CD14-positive monocyte (primary cell): ENCODE measurements at regions not wholly inside any gene's neighbourhood (a gene's known extent, or its start where the extent isn't known, plus 50 kb on each side); places are given as distances from the start of the nearest gene placed in this dataset.

ENCODE experiments used
- DNase-seq, 3 donors: peaks; one replicate each; pipeline ENCODE4 v3.0.0-alpha.2; 2011 to 2022
- H2AFZ ChIP-seq: 2 replicates; pipeline ENCODE4 v1.6.0; 2012; ENCODE audit warnings: mild to moderate bottlenecking, low read depth, low read length, inconsistent platforms; ENCODE audit not compliant: insufficient read depth, poor library complexity, severe bottlenecking
- H3K27ac ChIP-seq, 2 donors: 1 replicate in 1 of 2; 2 replicates in 1 of 2; pipeline ENCODE4 v1.5.1; 2012 to 2013; ENCODE audit warnings: low read length in 2 of 2, control low read depth in 1 of 2, inconsistent platforms in 1 of 2, low read depth in 1 of 2, mild to moderate bottlenecking in 1 of 2
- H3K27me3 ChIP-seq, 2 donors: one replicate each; pipeline versions ENCODE4 v1.6.0 to v1.6.1; 2011 to 2013; ENCODE audit warnings: low read length in 2 of 2; ENCODE audit not compliant: control insufficient read depth in 2 of 2, insufficient read depth in 2 of 2
- H3K36me3 ChIP-seq, 2 donors: replicated peaks in 1 of 2; 1 replicate in 1 of 2; 2 replicates in 1 of 2; pipeline versions ENCODE4 v1.5.1 to v1.6.1; 2012 to 2013; ENCODE audit warnings: low read length in 2 of 2, control low read depth in 1 of 2, inconsistent platforms in 1 of 2, mild to moderate bottlenecking in 1 of 2; ENCODE audit not compliant: insufficient read depth in 2 of 2, control insufficient read depth in 1 of 2
- H3K4me1 ChIP-seq, 2 donors: 1 replicate in 1 of 2; 2 replicates in 1 of 2; pipeline versions ENCODE4 v1.5.1 to v1.6.1; 2012 to 2013; ENCODE audit warnings: low read length in 2 of 2, control low read depth in 1 of 2, inconsistent platforms in 1 of 2, mild to moderate bottlenecking in 1 of 2, moderate library complexity in 1 of 2; ENCODE audit not compliant: insufficient read depth in 2 of 2, control insufficient read depth in 1 of 2
- H3K4me2 ChIP-seq: replicated peaks from 2 replicates; pipeline ENCODE3; 2012; ENCODE audit warnings: low read length, moderate library complexity, mild to moderate bottlenecking; ENCODE audit not compliant: poor library complexity, severe bottlenecking; ENCODE audit errors: extremely low read depth
- H3K4me3 ChIP-seq, 3 experiments: fragments of 200-600 bp in 1 of 3; sonication (generic) in 1 of 3; replicated peaks in 1 of 3; 1 replicate in 2 of 3; 2 replicates in 1 of 3; pipeline ENCODE4 v1.5.1; 2011 to 2013; ENCODE audit warnings: low read length in 3 of 3, mild to moderate bottlenecking in 3 of 3, control low read depth in 2 of 3, low read depth in 2 of 3, inconsistent platforms in 1 of 3, moderate library complexity in 1 of 3
- H3K79me2 ChIP-seq: 2 replicates; pipeline ENCODE4 v1.6.0; 2012; ENCODE audit warnings: mild to moderate bottlenecking, control low read depth, inconsistent platforms, low read length, moderate library complexity; ENCODE audit not compliant: insufficient read depth
- H3K9ac ChIP-seq: 2 replicates; pipeline ENCODE4 v1.6.0; 2017; ENCODE audit warnings: low read length, mild to moderate bottlenecking; ENCODE audit not compliant: insufficient read depth, poor library complexity, severe bottlenecking
- H3K9me3 ChIP-seq, 2 donors: replicated peaks in 1 of 2; 1 replicate in 1 of 2; 2 replicates in 1 of 2; pipeline versions ENCODE4 v1.5.1 to v1.6.1; 2012 to 2013; ENCODE audit warnings: low read length in 2 of 2, control low read depth in 1 of 2; ENCODE audit not compliant: control insufficient read depth in 1 of 2, insufficient read depth in 1 of 2
- H4K20me1 ChIP-seq: 2 replicates; pipeline ENCODE4 v1.6.0; 2012; ENCODE audit warnings: mild to moderate bottlenecking, low read length, control low read depth, moderate library complexity; ENCODE audit not compliant: insufficient read depth
- H3K27ac Mint-ChIP-seq, 7 donors: one replicate each; pipeline ENCODE4 v1.8.0; 2020; ENCODE audit warnings: mild to moderate bottlenecking in 7 of 7, mixed read lengths in 7 of 7, moderate library complexity in 6 of 7, inconsistent platforms in 2 of 7
- H3K27me3 Mint-ChIP-seq, 3 donors: one replicate each; pipeline ENCODE4 v1.8.0; 2021 to 2022; ENCODE audit warnings: low read depth in 3 of 3, mild to moderate bottlenecking in 3 of 3, mixed read lengths in 3 of 3, moderate library complexity in 3 of 3, inconsistent platforms in 1 of 3
- H3K36me3 Mint-ChIP-seq, 2 donors: one replicate each; pipeline ENCODE4 v1.8.0; 2020; ENCODE audit warnings: mixed read lengths in 2 of 2, inconsistent platforms in 1 of 2, mild to moderate bottlenecking in 1 of 2
- H3K4me1 Mint-ChIP-seq: one replicate; pipeline ENCODE4 v1.8.0; 2020; ENCODE audit warnings: mild to moderate bottlenecking, mixed read lengths
- H3K4me3 Mint-ChIP-seq, 2 donors: one replicate each; pipeline ENCODE4 v1.8.0; 2020; ENCODE audit warnings: mild to moderate bottlenecking in 2 of 2, mixed read lengths in 2 of 2, moderate library complexity in 1 of 2
- H3K9me3 Mint-ChIP-seq, 7 donors: one replicate each; pipeline ENCODE4 v1.8.0; 2020 to 2022; ENCODE audit warnings: mixed read lengths in 7 of 7, mild to moderate bottlenecking in 6 of 7, moderate library complexity in 6 of 7, inconsistent platforms in 2 of 7
- CTCF ChIP-seq: fragments of 200-600 bp; IDR thresholded peaks from one replicate; pipeline ENCODE4 v1.8.0; 2022; ENCODE audit warnings: antibody characterized with exemption, mild to moderate bottlenecking
- WGBS: methylation state at CpG from one replicate; pipeline ENCODE4 v1.1.5; 2013; ENCODE audit warnings: missing lambda C conversion rate; ENCODE audit not compliant: insufficient coverage; 5-methylcytosine and 5-hydroxymethylcytosine counted together
- intact Hi-C, 2 donors: fragments of 100-400 bp; cut with micrococcal nuclease; formaldehyde crosslinking; loops; one replicate each; pipeline versions ENCODE4 v1.15.0 to v1.15.1; 2023

DNA sequence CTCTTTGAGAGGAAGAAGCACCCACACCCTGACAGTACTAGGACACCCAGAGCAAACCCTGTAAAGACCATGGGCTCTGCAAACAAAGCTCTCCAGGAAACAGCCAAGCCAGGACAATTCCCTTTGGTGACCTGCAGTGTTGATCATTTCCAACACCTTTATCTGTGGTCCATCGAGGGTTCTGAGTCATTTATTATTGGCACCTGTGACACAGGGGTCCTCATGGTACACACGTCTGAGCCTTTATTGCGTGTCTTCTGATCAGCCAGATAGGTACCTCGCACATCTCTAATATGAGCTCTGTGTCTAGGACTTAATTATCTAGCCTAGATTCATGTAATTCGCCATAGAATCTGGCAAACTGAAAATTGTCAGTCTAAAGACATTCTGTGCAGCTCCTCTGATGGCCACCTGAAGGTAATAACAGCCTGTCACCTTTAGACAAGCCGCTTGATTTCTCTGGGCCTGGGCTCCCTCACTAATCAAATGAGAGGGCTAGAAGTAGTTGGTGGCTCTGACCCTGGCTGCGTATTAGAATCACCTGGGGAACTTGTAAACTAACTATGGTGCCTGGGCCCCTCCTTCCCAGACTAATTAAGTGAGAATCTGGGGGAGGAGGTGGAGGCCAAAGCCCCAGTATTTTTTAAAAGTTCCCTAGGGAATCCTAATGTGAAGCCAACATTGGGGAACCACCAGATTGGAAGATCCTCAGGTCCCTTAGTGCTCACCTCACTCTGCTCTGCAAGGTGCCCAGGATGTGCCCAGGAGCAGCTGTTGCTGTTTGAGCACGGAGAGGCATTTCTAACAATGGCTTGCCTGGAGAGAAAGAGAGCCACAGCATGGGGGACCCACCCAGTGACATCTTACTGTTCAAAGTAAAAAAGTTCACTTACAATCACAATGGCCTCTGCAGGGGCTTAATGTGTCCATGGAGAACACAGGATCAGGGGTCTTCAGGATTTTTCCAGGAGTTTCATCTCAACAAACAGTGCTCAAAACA is 122.0 kb upstream of the ARID1B start:
- Histone ChIP-seq H3K79me2 (no peaks in the 10 kb centered on the region), H3K27me3 (no peaks in the 10 kb centered on the region), H4K20me1 (no peaks in the 10 kb centered on the region), H3K4me1 (peaks cover 6 to 11% of the 10 kb centered on the region in 2 donors), H3K36me3 (no peaks in the 10 kb centered on the region), H3K9me3 (no peaks in the 10 kb centered on the region), H3K4me3 (no peak overlapping the region), H3K27ac (no peak overlapping the region), H2AFZ (no peak overlapping the region), H3K9ac (no peak overlapping the region), H3K4me2 (no peak overlapping the region)
- peaks cover 0 to 4% (median 2%) of the 10 kb centered on the region in 7 donors for H3K9me3 Mint-ChIP-seq
- WGBS, result 96% methylated on average over 6 of the region's 8 CpGs
- H3K4me3 Mint-ChIP-seq, result no peak overlapping the region
- no peak for DNase-seq
- H3K27ac Mint-ChIP-seq, result no peak overlapping the region
- intact Hi-C loops, result no loop called here
- no peaks in the 10 kb centered on the region for H3K36me3 Mint-ChIP-seq
- peaks cover 14% of the 10 kb centered on the region for H3K4me1 Mint-ChIP-seq
- H3K27me3 Mint-ChIP-seq, result peaks cover 1 to 5% (median 1%) of the 10 kb centered on the region in 3 donors
- TF ChIP-seq CTCF, result no peak

- H3K27ac Mint-ChIP-seq, result no peak overlapping the region
- peaks cover 0 to 3% (median 1%) of the 10 kb centered on the region in 7 donors for H3K9me3 Mint-ChIP-seq
- Histone ChIP-seq H3K4me1 (peaks cover 17 to 26% of the 10 kb centered on the region in 2 donors), H3K9me3 (no peaks in the 10 kb centered on the region), H3K4me2 (no peak overlapping the region), H3K4me3 (no peak overlapping the region), H3K27ac (no peak overlapping the region), H3K9ac (no peak overlapping the region), H3K27me3 (no peaks in the 10 kb centered on the region), H4K20me1 (no peaks in the 10 kb centered on the region), H3K36me3 (no peaks in the 10 kb centered on the region), H2AFZ (no peak overlapping the region), H3K79me2 (no peaks in the 10 kb centered on the region)
- H3K27me3 Mint-ChIP-seq, result peaks cover 3 to 11% (median 5%) of the 10 kb centered on the region in 3 donors
- DNase-seq, result no peak
- H3K36me3 Mint-ChIP-seq, result no peaks in the 10 kb centered on the region
- intact Hi-C loops, result no loop called here
- no peak overlapping the region for H3K4me3 Mint-ChIP-seq
- 100% methylated on average over 5 of the region's 5 CpGs for WGBS
- peaks cover 29% of the 10 kb centered on the region for H3K4me1 Mint-ChIP-seq
- TF ChIP-seq CTCF, result no peak
Observed at GRCh38 chr6:156652231-156652750, 124.9 kb upstream of the ARID1B start.
